Left renal pelvis (tissue), 4 donors: ENCODE measurements at regions not wholly inside any gene's neighbourhood (a gene's known extent, or its start where the extent isn't known, plus 50 kb on each side); places are given as distances from the start of the nearest gene placed in this dataset.
"Not testable (repeated sequence)": the region's sequence is repeated elsewhere in the genome, so short reads cannot be mapped to it uniquely, and the experiment has no call there.

Experiments used
- DNase-seq, 4 donors: peaks; one replicate each; pipeline ENCODE4 v3.0.0-alpha.2; 2013; ENCODE audit warnings: low read depth in 4 of 4, low spot score in 3 of 4

DNA sequence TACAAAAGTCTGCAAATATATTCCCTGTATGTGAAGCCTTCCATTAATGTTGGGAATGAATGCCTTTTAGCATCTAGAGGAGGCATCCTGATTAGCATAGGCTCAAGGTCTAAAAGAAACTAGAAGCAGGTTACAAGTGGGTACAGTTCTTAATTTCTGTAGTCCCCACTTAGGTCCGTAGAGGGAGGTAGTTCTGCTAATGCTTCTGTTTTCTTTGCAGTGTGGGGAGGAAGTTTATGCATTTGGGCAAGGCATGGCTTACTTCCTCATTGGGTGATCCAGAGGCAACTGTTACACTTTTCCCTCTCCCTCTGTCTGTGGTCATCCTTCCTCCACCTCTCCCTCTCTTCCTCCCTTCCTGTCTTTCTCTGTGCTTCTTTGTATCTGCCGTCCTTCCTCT lies 108.4 kb upstream of the ZKSCAN2 start:
- DNase-seq: no peak

DNA sequence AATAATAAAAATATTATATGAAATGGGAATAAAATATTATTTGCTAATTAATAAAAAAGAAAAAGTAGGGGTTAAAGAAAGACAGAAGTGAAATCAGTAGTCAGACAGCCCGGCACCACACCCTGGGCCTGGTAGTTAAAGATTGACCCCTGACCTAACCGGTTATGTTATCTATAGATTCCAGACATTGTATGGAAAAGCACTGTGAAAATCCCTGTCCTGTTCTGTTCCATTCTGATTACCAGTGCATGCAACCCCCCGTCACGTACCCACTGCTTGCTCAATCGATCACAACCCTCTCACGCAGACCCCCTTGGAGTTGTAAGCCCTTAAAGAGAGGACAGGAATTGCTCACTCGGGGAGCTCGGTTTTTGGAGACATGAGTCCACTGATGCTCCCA lies 101.9 kb upstream of the ZKSCAN2 start:
- not testable (repeated sequence) for DNase-seq

DNA sequence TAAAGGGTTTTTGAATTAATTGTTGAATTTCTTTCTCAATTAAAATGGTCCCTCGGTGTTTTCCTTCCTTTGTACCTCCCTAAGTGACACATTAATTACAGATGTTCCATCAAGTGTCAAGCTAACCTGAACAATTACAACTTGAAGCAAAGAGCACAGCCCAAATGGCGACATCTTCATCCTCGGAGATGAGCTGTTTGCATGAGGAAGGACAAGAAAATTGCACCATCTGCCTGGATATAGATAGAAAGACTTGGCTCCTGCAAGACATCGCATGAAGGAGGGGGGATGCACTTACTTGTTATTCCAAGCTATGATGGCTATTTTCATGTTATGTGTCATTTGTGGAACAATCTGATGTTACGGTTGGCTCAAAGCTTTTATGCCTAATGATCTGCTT lies 86.4 kb upstream of the ZKSCAN2 start:
- DNase-seq: no peak

DNA sequence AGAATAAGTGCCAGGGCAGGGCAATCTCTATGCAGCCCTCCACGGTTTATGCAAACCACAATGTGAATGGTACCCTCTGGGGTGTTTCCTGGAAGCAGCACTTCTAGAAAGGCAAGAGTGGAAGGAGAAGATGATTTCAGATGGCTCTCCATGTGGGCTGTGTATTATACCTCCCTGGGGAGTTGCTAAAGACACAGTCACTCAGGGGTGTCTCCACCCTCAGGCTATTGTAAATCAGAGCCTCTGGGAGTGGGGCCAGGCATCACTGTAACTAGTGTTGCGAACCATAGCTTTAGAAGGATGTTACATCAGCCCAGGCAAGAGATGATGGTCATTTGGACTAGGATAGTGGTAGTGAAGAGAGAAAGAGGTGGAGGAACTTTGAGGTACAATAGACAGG lies 83.3 kb upstream of the ZKSCAN2 start:
- no peak for DNase-seq

DNA sequence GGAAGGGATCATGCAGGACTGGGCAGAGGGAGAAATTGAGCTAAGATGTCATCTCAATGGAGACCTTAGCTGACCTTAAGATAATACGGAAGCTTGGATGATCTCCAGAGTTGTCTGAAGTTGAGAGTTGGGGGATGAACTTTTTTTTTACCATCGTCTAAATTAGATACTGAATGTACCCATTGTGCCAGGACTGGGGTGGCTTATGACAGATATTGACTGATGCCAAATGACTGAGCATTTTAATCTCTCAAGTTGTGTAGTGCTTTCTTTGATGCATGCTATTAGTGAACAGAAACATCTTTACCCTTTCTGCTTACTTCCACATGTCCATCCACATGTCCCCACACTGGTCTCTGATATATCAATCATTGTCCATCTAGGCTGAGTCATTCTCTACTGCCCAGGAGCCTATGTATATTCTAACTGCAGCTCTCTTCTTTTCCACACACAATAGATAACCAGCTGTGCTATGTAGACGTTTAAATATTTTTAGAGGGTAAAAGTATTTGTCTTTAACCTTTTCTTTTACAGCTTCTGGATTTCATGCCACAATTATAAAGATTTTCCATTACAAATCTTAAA lies 60.2 kb upstream of the ZKSCAN2 start:
- DNase-seq: no peak

DNA sequence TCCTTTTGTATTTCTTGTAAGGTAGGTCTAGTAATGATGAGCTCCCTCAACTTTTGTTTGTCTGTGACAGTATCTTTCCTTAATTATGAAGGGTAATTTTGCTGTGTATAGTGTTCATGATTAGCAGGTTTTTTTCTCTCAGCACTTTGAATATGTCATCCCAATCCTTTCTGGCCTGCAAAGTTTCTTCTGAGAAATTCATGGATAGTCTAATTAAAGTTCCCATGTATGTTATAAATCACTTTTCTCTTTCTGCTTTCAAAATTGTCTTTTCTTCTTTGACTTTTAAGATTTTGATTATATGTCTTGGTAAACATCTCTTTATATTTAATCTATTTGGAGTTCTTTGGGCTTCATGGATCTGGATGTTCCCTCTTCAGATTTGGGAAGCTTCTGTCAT lies 54.3 kb upstream of the ZKSCAN2 start:
- DNase-seq: no peak

DNA sequence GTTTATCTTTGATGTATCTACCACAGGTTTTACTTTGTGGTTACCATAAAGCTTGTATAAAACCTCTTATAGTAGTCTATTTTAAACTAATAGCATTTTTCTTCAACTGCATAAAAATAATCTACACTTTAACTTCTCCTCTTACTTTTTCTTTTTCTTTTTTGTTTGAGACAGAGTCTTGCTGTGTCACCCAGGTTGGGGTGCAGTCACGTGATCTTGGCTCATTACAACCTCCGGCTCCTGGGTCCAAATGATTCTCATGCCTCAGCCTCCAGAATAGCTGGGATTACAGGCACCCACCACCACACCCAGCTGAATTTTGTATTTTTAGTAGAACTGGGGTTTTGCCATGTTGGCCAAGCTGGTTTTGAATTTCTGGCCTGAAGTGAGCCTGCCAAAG lies 53.4 kb upstream of the ZKSCAN2 start:
- no peak for DNase-seq
